ENCODE measurements at regions not wholly inside any gene's neighbourhood (a gene's known extent, or its start where the extent isn't known, plus 50 kb on each side); places are given as distances from the start of the nearest gene placed in this dataset.

GRCh38 chr11:28675183-28675582, 567.0 kb downstream of the METTL15 start:
- POLR2A ChIA-PET = no interaction called here
- CTCF ChIA-PET = interaction anchor here (1.0 kb wide), 1 partner anchor 146 kb away, joined by 3 read pairs; no protein-coding TSS in a partner anchor
- WGBS (ENCODE audit: insufficient coverage) = no CpG with 5 or more reads among the region's 2 CpGs

DNA sequence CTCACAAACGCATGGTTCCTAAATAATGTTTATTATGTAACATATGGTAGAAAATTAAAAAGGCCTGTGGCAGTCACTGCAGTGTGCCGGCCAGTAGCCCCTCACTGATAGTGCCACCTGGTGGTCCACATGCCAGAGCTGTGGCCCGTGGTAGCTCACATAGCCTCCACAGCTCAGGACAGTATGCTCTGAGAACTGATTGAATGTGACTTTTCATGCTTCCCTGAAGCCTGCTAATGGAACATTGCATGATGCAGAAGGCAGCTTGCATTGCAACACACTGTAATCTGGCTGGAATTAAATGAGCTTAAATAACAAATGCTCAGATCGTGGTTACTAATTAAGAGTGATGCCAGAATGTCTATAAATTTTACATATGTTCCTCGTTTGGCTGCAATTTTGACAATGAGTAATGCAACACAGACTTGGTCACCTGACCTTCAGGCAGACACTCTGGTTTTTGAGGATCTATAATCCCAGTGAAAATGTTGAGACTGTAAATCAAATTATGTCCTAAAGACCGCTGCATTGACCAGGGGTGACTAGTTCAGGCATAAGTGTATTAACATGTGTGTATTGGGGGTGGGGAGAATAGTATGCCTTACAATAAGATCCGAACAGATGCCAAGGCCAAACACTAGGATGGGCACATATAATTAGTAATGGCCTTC, 566.4 kb downstream of the METTL15 start:
- DNase-seq = peak in 2 of 3 donors; percentile 8 to 9
- Histone ChIP-seq H3K36me3 (ENCODE audit: control insufficient read depth in 4 of 4, insufficient read depth in 4 of 4, low read length in 3 of 4) (no peaks in the 10 kb centered on the region), H3K9me3 (ENCODE audit: control extremely low read depth in 1 of 5, control insufficient read depth in 4 of 5, insufficient read depth in 2 of 5, low read depth in 1 of 5, low read length in 4 of 5) (no peaks in the 10 kb centered on the region), H3K27ac (ENCODE audit: insufficient read depth in 1 of 2, low read depth in 1 of 2, low read length in 2 of 2, poor library complexity in 1 of 2, severe bottlenecking in 2 of 2) (no peak overlapping the region), H3K27me3 (replicated peaks in 2 of 5; ENCODE audit: control insufficient read depth in 4 of 5, insufficient read depth in 5 of 5, low read length in 4 of 5) (peaks cover 0 to 4% (median 0%) of the 10 kb centered on the region in 5 experiments), H3K4me1 (ENCODE audit: control extremely low read depth in 1 of 4, control insufficient read depth in 4 of 4, insufficient read depth in 4 of 4, low read length in 3 of 4) (no peaks in the 10 kb centered on the region), H3K4me3 (ENCODE audit: control insufficient read depth in 1 of 7, extremely low read depth in 1 of 7, insufficient read depth in 4 of 7, low read depth in 2 of 7, low read length in 6 of 7) (no peak overlapping the region)
- ChIA-PET POLR2A (no interaction called here), CTCF (interaction anchor here (1.0 kb wide), 1 partner anchor 145 kb away, joined by 3 read pairs; no protein-coding TSS in a partner anchor)
- WGBS (ENCODE audit: insufficient coverage) = 62% methylated on average over 5 of the region's 7 CpGs

More at GRCh38 chr11:28675183-28675582, 567.0 kb downstream of the METTL15 start:
- no peak overlapping the region for H3K4me3 ChIP-seq (ENCODE audit: control insufficient read depth in 1 of 7, extremely low read depth in 1 of 7, insufficient read depth in 4 of 7, low read depth in 2 of 7, low read length in 6 of 7)
- peaks cover 0 to 4% (median 0%) of the 10 kb centered on the region in 5 experiments for H3K27me3 ChIP-seq (replicated peaks in 2 of 5; ENCODE audit: control insufficient read depth in 4 of 5, insufficient read depth in 5 of 5, low read length in 4 of 5)
- H3K36me3 ChIP-seq (ENCODE audit: control insufficient read depth in 4 of 4, insufficient read depth in 4 of 4, low read length in 3 of 4) = no peaks in the 10 kb centered on the region
- no peak for DNase-seq
- no peaks in the 10 kb centered on the region for H3K9me3 ChIP-seq (ENCODE audit: control extremely low read depth in 1 of 5, control insufficient read depth in 4 of 5, insufficient read depth in 2 of 5, low read depth in 1 of 5, low read length in 4 of 5)
- no peak overlapping the region for H3K27ac ChIP-seq (ENCODE audit: insufficient read depth in 1 of 2, low read depth in 1 of 2, low read length in 2 of 2, poor library complexity in 1 of 2, severe bottlenecking in 2 of 2)
- H3K4me1 ChIP-seq (ENCODE audit: control extremely low read depth in 1 of 4, control insufficient read depth in 4 of 4, insufficient read depth in 4 of 4, low read length in 3 of 4) = no peaks in the 10 kb centered on the region

GRCh38 chr11:28673691-28674432, 565.7 kb downstream of the METTL15 start:
- no peaks in the 10 kb centered on the region for H3K4me1 ChIP-seq (ENCODE audit: control extremely low read depth in 1 of 4, control insufficient read depth in 4 of 4, insufficient read depth in 4 of 4, low read length in 3 of 4)
- no peak overlapping the region for H3K27ac ChIP-seq (ENCODE audit: insufficient read depth in 1 of 2, low read depth in 1 of 2, low read length in 2 of 2, poor library complexity in 1 of 2, severe bottlenecking in 2 of 2)
- H3K36me3 ChIP-seq (ENCODE audit: control insufficient read depth in 4 of 4, insufficient read depth in 4 of 4, low read length in 3 of 4) = no peaks in the 10 kb centered on the region
- ChIA-PET POLR2A (no interaction called here), CTCF (interaction anchor here (1.0 kb wide), 1 partner anchor 144 kb away, joined by 3 read pairs; no protein-coding TSS in a partner anchor)
- peaks cover 0 to 4% (median 0%) of the 10 kb centered on the region in 5 experiments for H3K27me3 ChIP-seq (replicated peaks in 2 of 5; ENCODE audit: control insufficient read depth in 4 of 5, insufficient read depth in 5 of 5, low read length in 4 of 5)
- no peak for DNase-seq
- H3K4me3 ChIP-seq (ENCODE audit: control insufficient read depth in 1 of 7, extremely low read depth in 1 of 7, insufficient read depth in 4 of 7, low read depth in 2 of 7, low read length in 6 of 7) = no peak overlapping the region
- WGBS (ENCODE audit: insufficient coverage) = 95% methylated on average over 7 of the region's 11 CpGs
- no peaks in the 10 kb centered on the region for H3K9me3 ChIP-seq (ENCODE audit: control extremely low read depth in 1 of 5, control insufficient read depth in 4 of 5, insufficient read depth in 2 of 5, low read depth in 1 of 5, low read length in 4 of 5)

- H3K9me3 ChIP-seq (ENCODE audit: control extremely low read depth in 1 of 5, control insufficient read depth in 4 of 5, insufficient read depth in 2 of 5, low read depth in 1 of 5, low read length in 4 of 5) = no peaks in the 10 kb centered on the region
- WGBS (ENCODE audit: insufficient coverage) = 90% methylated on average over 3 of the region's 4 CpGs
- no peak overlapping the region for H3K4me3 ChIP-seq (ENCODE audit: control insufficient read depth in 1 of 7, extremely low read depth in 1 of 7, insufficient read depth in 4 of 7, low read depth in 2 of 7, low read length in 6 of 7)
- no peaks in the 10 kb centered on the region for H3K4me1 ChIP-seq (ENCODE audit: control extremely low read depth in 1 of 4, control insufficient read depth in 4 of 4, insufficient read depth in 4 of 4, low read length in 3 of 4)
- ChIA-PET CTCF (no interaction called here), POLR2A (no interaction called here)
- no peak overlapping the region for H3K27ac ChIP-seq (ENCODE audit: insufficient read depth in 1 of 2, low read depth in 1 of 2, low read length in 2 of 2, poor library complexity in 1 of 2, severe bottlenecking in 2 of 2)
- H3K36me3 ChIP-seq (ENCODE audit: control insufficient read depth in 4 of 4, insufficient read depth in 4 of 4, low read length in 3 of 4) = no peaks in the 10 kb centered on the region
- peaks cover 0 to 2% (median 0%) of the 10 kb centered on the region in 5 experiments for H3K27me3 ChIP-seq (replicated peaks in 2 of 5; ENCODE audit: control insufficient read depth in 4 of 5, insufficient read depth in 5 of 5, low read length in 4 of 5)
- no peak for DNase-seq
These were observed 563.1 kb downstream of the METTL15 start for GRCh38 chr11:28671274-28671673.

DNA sequence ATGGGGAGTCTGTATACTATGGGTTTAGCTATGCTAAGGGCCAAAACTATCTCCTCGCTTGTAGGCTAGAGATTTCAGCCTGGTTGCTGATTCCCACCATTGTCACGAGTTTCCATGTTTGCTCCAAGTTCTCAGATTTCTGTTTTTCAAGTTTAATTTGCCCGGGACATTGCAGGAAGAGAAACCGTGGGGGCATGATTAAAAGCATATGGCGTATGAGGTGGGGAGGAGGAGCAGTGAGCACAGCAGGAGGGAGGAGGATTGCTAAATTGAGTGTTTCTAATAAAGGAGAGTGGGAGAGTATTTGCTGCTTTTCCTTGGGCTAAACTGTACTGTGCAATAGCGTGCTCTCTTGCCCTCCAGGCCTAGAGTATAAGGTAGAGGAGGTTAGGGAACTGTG, 558.4 kb downstream of the METTL15 start:
- Histone ChIP-seq H3K4me1 (ENCODE audit: control extremely low read depth in 1 of 4, control insufficient read depth in 4 of 4, insufficient read depth in 4 of 4, low read length in 3 of 4) (no peaks in the 10 kb centered on the region), H3K27me3 (replicated peaks in 2 of 5; ENCODE audit: control insufficient read depth in 4 of 5, insufficient read depth in 5 of 5, low read length in 4 of 5) (peaks cover 0 to 2% (median 0%) of the 10 kb centered on the region in 5 experiments), H3K9me3 (ENCODE audit: control extremely low read depth in 1 of 5, control insufficient read depth in 4 of 5, insufficient read depth in 2 of 5, low read depth in 1 of 5, low read length in 4 of 5) (no peaks in the 10 kb centered on the region), H3K4me3 (ENCODE audit: control insufficient read depth in 1 of 7, extremely low read depth in 1 of 7, insufficient read depth in 4 of 7, low read depth in 2 of 7, low read length in 6 of 7) (no peak overlapping the region), H3K36me3 (ENCODE audit: control insufficient read depth in 4 of 4, insufficient read depth in 4 of 4, low read length in 3 of 4) (no peaks in the 10 kb centered on the region), H3K27ac (ENCODE audit: insufficient read depth in 1 of 2, low read depth in 1 of 2, low read length in 2 of 2, poor library complexity in 1 of 2, severe bottlenecking in 2 of 2) (no peak overlapping the region)
- CTCF ChIA-PET = no interaction called here
- WGBS (ENCODE audit: insufficient coverage) = 91% methylated on average over 5 of the region's 6 CpGs
- no peak for DNase-seq
- POLR2A ChIA-PET = no interaction called here

GRCh38 chr11:28659716-28660348, 551.6 kb downstream of the METTL15 start:
- Histone ChIP-seq H3K36me3 (ENCODE audit: control insufficient read depth in 4 of 4, insufficient read depth in 4 of 4, low read length in 3 of 4) (no peaks in the 10 kb centered on the region), H3K9me3 (ENCODE audit: control extremely low read depth in 1 of 5, control insufficient read depth in 4 of 5, insufficient read depth in 2 of 5, low read depth in 1 of 5, low read length in 4 of 5) (no peaks in the 10 kb centered on the region), H3K27ac (ENCODE audit: insufficient read depth in 1 of 2, low read depth in 1 of 2, low read length in 2 of 2, poor library complexity in 1 of 2, severe bottlenecking in 2 of 2) (no peak overlapping the region), H3K4me3 (ENCODE audit: control insufficient read depth in 1 of 7, extremely low read depth in 1 of 7, insufficient read depth in 4 of 7, low read depth in 2 of 7, low read length in 6 of 7) (no peak overlapping the region), H3K27me3 (replicated peaks in 2 of 5; ENCODE audit: control insufficient read depth in 4 of 5, insufficient read depth in 5 of 5, low read length in 4 of 5) (no peaks in the 10 kb centered on the region), H3K4me1 (ENCODE audit: control extremely low read depth in 1 of 4, control insufficient read depth in 4 of 4, insufficient read depth in 4 of 4, low read length in 3 of 4) (no peaks in the 10 kb centered on the region)
- no peak for DNase-seq
- ChIA-PET CTCF (no interaction called here), POLR2A (no interaction called here)
- no CpG with 5 or more reads among the region's 1 CpG for WGBS (ENCODE audit: insufficient coverage)
